H1 (cell line): ENCODE measurements at regions not wholly inside any gene's neighbourhood (a gene's known extent, or its start where the extent isn't known, plus 50 kb on each side); places are given as distances from the start of the nearest gene placed in this dataset.

Experiments
- ASH2L ChIP-seq: fragments of 200-600, 300-600 bp; sonication (generic); IDR thresholded peaks from one replicate; pipeline ENCODE4 v1.7.1; 2017; ENCODE audit warnings: low read length
- SP2 ChIP-seq: IDR thresholded peaks from 2 replicates; pipeline ENCODE4 v1.6.1; 2012; ENCODE audit warnings: mild to moderate bottlenecking, low read length, inconsistent platforms

- TF ChIP-seq SP2 (no peak), ASH2L (no peak)
Measured at GRCh38 chrY:12431546-12431945, 269.5 kb upstream of the USP9Y start.
